ENCODE measurements at regions not wholly inside any gene's neighbourhood (a gene's known extent, or its start where the extent isn't known, plus 50 kb on each side); places are given as distances from the start of the nearest gene placed in this dataset.
"Not testable (repeated sequence)": the region's sequence is repeated elsewhere in the genome, so short reads cannot be mapped to it uniquely, and the experiment has no call there.

GRCh38 chr13:103599870-103600269 is 533.7 kb upstream of the SLC10A2 start:
- not testable (repeated sequence) for H3K27ac ChIP-seq (ENCODE audit: insufficient read depth, low read length, poor library complexity, severe bottlenecking); H3K4me3 ChIP-seq (ENCODE audit: insufficient read depth, low read depth, low read length, poor library complexity, severe bottlenecking); H3K36me3 ChIP-seq (ENCODE audit: control insufficient read depth, insufficient read depth, low read length); H3K9me3 ChIP-seq (ENCODE audit: control insufficient read depth, low read length); H3K27me3 ChIP-seq (replicated peaks; ENCODE audit: control insufficient read depth, insufficient read depth, low read length, poor library complexity, severe bottlenecking); H3K4me1 ChIP-seq (ENCODE audit: control insufficient read depth, insufficient read depth, low read length, poor library complexity, severe bottlenecking); DNase-seq

GRCh38 chr13:103598671-103599070 is 532.5 kb upstream of the SLC10A2 start:
- Histone ChIP-seq H3K27ac (ENCODE audit: insufficient read depth, low read length, poor library complexity, severe bottlenecking) (no peak overlapping the region), H3K4me1 (ENCODE audit: control insufficient read depth, insufficient read depth, low read length, poor library complexity, severe bottlenecking) (no peaks in the 10 kb centered on the region), H3K4me3 (ENCODE audit: insufficient read depth, low read depth, low read length, poor library complexity, severe bottlenecking) (no peak overlapping the region), H3K27me3 (replicated peaks; ENCODE audit: control insufficient read depth, insufficient read depth, low read length, poor library complexity, severe bottlenecking) (no peaks in the 10 kb centered on the region), H3K9me3 (ENCODE audit: control insufficient read depth, low read length) (no peaks in the 10 kb centered on the region), H3K36me3 (ENCODE audit: control insufficient read depth, insufficient read depth, low read length) (no peaks in the 10 kb centered on the region)
- DNase-seq = no peak

GRCh38 chr13:103573446-103573845 is 507.2 kb upstream of the SLC10A2 start:
- H3K4me1 ChIP-seq (ENCODE audit: control insufficient read depth, insufficient read depth, low read length, poor library complexity, severe bottlenecking) = no peaks in the 10 kb centered on the region
- H3K27ac ChIP-seq (ENCODE audit: insufficient read depth, low read length, poor library complexity, severe bottlenecking) = no peak overlapping the region
- H3K27me3 ChIP-seq (replicated peaks; ENCODE audit: control insufficient read depth, insufficient read depth, low read length, poor library complexity, severe bottlenecking) = no peaks in the 10 kb centered on the region
- H3K4me3 ChIP-seq (ENCODE audit: insufficient read depth, low read depth, low read length, poor library complexity, severe bottlenecking) = no peak overlapping the region
- no peaks in the 10 kb centered on the region for H3K9me3 ChIP-seq (ENCODE audit: control insufficient read depth, low read length)
- no peak for DNase-seq
- H3K36me3 ChIP-seq (ENCODE audit: control insufficient read depth, insufficient read depth, low read length) = no peaks in the 10 kb centered on the region

- H3K9me3 ChIP-seq (ENCODE audit: control insufficient read depth, low read length) = no peaks in the 10 kb centered on the region
- no peak for DNase-seq
- no peaks in the 10 kb centered on the region for H3K4me1 ChIP-seq (ENCODE audit: control insufficient read depth, insufficient read depth, low read length, poor library complexity, severe bottlenecking)
Observed at GRCh38 chr13:103568314-103568713, 502.1 kb upstream of the SLC10A2 start.

GRCh38 chr13:103557878-103558277 is 491.7 kb upstream of the SLC10A2 start:
- DNase-seq = no peak
- Histone ChIP-seq H3K27me3 (replicated peaks; ENCODE audit: control insufficient read depth, insufficient read depth, low read length, poor library complexity, severe bottlenecking) (no peaks in the 10 kb centered on the region), H3K4me1 (ENCODE audit: control insufficient read depth, insufficient read depth, low read length, poor library complexity, severe bottlenecking) (no peaks in the 10 kb centered on the region), H3K36me3 (ENCODE audit: control insufficient read depth, insufficient read depth, low read length) (no peaks in the 10 kb centered on the region), H3K4me3 (ENCODE audit: insufficient read depth, low read depth, low read length, poor library complexity, severe bottlenecking) (no peak overlapping the region), H3K27ac (ENCODE audit: insufficient read depth, low read length, poor library complexity, severe bottlenecking) (no peak overlapping the region), H3K9me3 (ENCODE audit: control insufficient read depth, low read length) (peaks cover 4% of the 10 kb centered on the region)

More at GRCh38 chr13:103568314-103568713, 502.1 kb upstream of the SLC10A2 start:
- no peak overlapping the region for H3K27ac ChIP-seq (ENCODE audit: insufficient read depth, low read length, poor library complexity, severe bottlenecking)
- no peak overlapping the region for H3K4me3 ChIP-seq (ENCODE audit: insufficient read depth, low read depth, low read length, poor library complexity, severe bottlenecking)
- H3K27me3 ChIP-seq (replicated peaks; ENCODE audit: control insufficient read depth, insufficient read depth, low read length, poor library complexity, severe bottlenecking) = no peaks in the 10 kb centered on the region
- no peaks in the 10 kb centered on the region for H3K36me3 ChIP-seq (ENCODE audit: control insufficient read depth, insufficient read depth, low read length)

GRCh38 chr13:103556681-103557080 is 490.5 kb upstream of the SLC10A2 start:
- no peaks in the 10 kb centered on the region for H3K9me3 ChIP-seq (ENCODE audit: control insufficient read depth, low read length)
- no peaks in the 10 kb centered on the region for H3K36me3 ChIP-seq (ENCODE audit: control insufficient read depth, insufficient read depth, low read length)
- no peak overlapping the region for H3K27ac ChIP-seq (ENCODE audit: insufficient read depth, low read length, poor library complexity, severe bottlenecking)
- DNase-seq = no peak
- no peaks in the 10 kb centered on the region for H3K27me3 ChIP-seq (replicated peaks; ENCODE audit: control insufficient read depth, insufficient read depth, low read length, poor library complexity, severe bottlenecking)
- no peaks in the 10 kb centered on the region for H3K4me1 ChIP-seq (ENCODE audit: control insufficient read depth, insufficient read depth, low read length, poor library complexity, severe bottlenecking)
- H3K4me3 ChIP-seq (ENCODE audit: insufficient read depth, low read depth, low read length, poor library complexity, severe bottlenecking) = no peak overlapping the region

- DNase-seq = no peak
- no peaks in the 10 kb centered on the region for H3K9me3 ChIP-seq (ENCODE audit: control insufficient read depth, low read length)
- no peaks in the 10 kb centered on the region for H3K4me1 ChIP-seq (ENCODE audit: control insufficient read depth, insufficient read depth, low read length, poor library complexity, severe bottlenecking)
- H3K36me3 ChIP-seq (ENCODE audit: control insufficient read depth, insufficient read depth, low read length) = no peaks in the 10 kb centered on the region
- H3K27ac ChIP-seq (ENCODE audit: insufficient read depth, low read length, poor library complexity, severe bottlenecking) = no peak overlapping the region
- H3K27me3 ChIP-seq (replicated peaks; ENCODE audit: control insufficient read depth, insufficient read depth, low read length, poor library complexity, severe bottlenecking) = no peaks in the 10 kb centered on the region
- H3K4me3 ChIP-seq (ENCODE audit: insufficient read depth, low read depth, low read length, poor library complexity, severe bottlenecking) = no peak overlapping the region
Observed at GRCh38 chr13:103547914-103548313, 481.7 kb upstream of the SLC10A2 start.

GRCh38 chr13:103546271-103546670 is 480.1 kb upstream of the SLC10A2 start:
- Histone ChIP-seq H3K27ac (ENCODE audit: insufficient read depth, low read length, poor library complexity, severe bottlenecking) (no peak overlapping the region), H3K9me3 (ENCODE audit: control insufficient read depth, low read length) (no peaks in the 10 kb centered on the region), H3K4me3 (ENCODE audit: insufficient read depth, low read depth, low read length, poor library complexity, severe bottlenecking) (no peak overlapping the region), H3K36me3 (ENCODE audit: control insufficient read depth, insufficient read depth, low read length) (no peaks in the 10 kb centered on the region), H3K27me3 (replicated peaks; ENCODE audit: control insufficient read depth, insufficient read depth, low read length, poor library complexity, severe bottlenecking) (no peaks in the 10 kb centered on the region), H3K4me1 (ENCODE audit: control insufficient read depth, insufficient read depth, low read length, poor library complexity, severe bottlenecking) (no peaks in the 10 kb centered on the region)
- DNase-seq = no peak

- H3K9me3 ChIP-seq (ENCODE audit: control insufficient read depth, low read length) = no peaks in the 10 kb centered on the region
- no peak overlapping the region for H3K4me3 ChIP-seq (ENCODE audit: insufficient read depth, low read depth, low read length, poor library complexity, severe bottlenecking)
- H3K27ac ChIP-seq (ENCODE audit: insufficient read depth, low read length, poor library complexity, severe bottlenecking) = no peak overlapping the region
- H3K4me1 ChIP-seq (ENCODE audit: control insufficient read depth, insufficient read depth, low read length, poor library complexity, severe bottlenecking) = no peaks in the 10 kb centered on the region
- no peaks in the 10 kb centered on the region for H3K36me3 ChIP-seq (ENCODE audit: control insufficient read depth, insufficient read depth, low read length)
- no peaks in the 10 kb centered on the region for H3K27me3 ChIP-seq (replicated peaks; ENCODE audit: control insufficient read depth, insufficient read depth, low read length, poor library complexity, severe bottlenecking)
- DNase-seq = no peak
Observed at GRCh38 chr13:103542648-103543047, 476.4 kb upstream of the SLC10A2 start.

GRCh38 chr13:103540382-103540765 is 474.2 kb upstream of the SLC10A2 start:
- Histone ChIP-seq H3K4me3 (ENCODE audit: insufficient read depth, low read depth, low read length, poor library complexity, severe bottlenecking) (no peak overlapping the region), H3K9me3 (ENCODE audit: control insufficient read depth, low read length) (no peaks in the 10 kb centered on the region), H3K36me3 (ENCODE audit: control insufficient read depth, insufficient read depth, low read length) (no peaks in the 10 kb centered on the region), H3K27me3 (replicated peaks; ENCODE audit: control insufficient read depth, insufficient read depth, low read length, poor library complexity, severe bottlenecking) (no peaks in the 10 kb centered on the region), H3K4me1 (ENCODE audit: control insufficient read depth, insufficient read depth, low read length, poor library complexity, severe bottlenecking) (no peaks in the 10 kb centered on the region), H3K27ac (ENCODE audit: insufficient read depth, low read length, poor library complexity, severe bottlenecking) (no peak overlapping the region)
- no peak for DNase-seq
